HG02571 (cell line): ENCODE measurements at regions not wholly inside any gene's neighbourhood (a gene's known extent, or its start where the extent isn't known, plus 50 kb on each side); places are given as distances from the start of the nearest gene placed in this dataset.
"Not testable (repeated sequence)": the region's sequence is repeated elsewhere in the genome, so short reads cannot be mapped to it uniquely, and the experiment has no call there.

ENCODE experiments used
- ATAC-seq: cut with Tn5 transposase; IDR thresholded peaks from one replicate; pipeline ENCODE4 v1.9.1; 2021; ENCODE audit warnings: mild to moderate bottlenecking, moderate library complexity; ENCODE audit not compliant: unreplicated experiment

GRCh38 chr3:11739706-11740105 is 96.0 kb upstream of the VGLL4 start:
- no peak for ATAC-seq

DNA sequence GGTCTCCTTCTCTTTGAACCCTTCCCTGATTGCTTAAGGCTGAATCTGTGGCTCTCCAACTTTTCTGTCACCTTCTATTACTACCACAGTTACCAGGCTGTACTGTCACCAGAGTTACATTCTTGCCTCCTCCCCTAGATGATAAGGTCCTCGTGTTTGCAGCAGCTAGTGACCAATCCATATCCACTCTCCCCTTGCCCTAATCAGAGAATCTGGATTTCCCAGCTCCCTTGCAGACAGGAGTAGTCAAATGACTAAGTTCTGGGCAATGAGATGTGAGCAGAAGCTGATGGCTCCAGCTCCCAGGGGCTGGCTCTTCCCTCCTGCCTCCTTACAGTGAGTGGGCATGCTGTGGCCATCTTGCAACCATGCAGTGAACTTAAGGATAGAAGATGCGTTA is 95.4 kb upstream of the VGLL4 start:
- no peak for ATAC-seq

DNA sequence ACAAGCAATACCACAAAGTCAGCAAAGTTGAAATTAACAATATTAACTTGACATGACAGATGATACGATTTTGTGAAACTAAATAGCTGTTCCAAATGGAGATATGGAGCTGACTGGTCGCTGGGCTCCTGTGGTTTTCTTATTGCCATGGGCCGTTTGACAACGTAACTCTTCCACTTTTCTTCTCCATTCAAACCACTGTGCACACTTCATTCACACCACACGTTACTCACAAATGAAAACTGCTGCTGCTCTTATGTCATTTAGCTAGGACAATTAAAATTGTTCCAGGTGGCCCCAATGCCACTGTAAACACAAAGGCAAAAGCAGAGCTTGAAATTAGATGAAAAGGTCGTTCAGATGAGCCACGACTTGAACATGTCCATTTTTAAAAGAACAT is 94.0 kb upstream of the VGLL4 start:
- ATAC-seq, result no peak

- ATAC-seq, result no peak
Measured at GRCh38 chr3:11736136-11736833, 92.6 kb upstream of the VGLL4 start.

GRCh38 chr3:11735638-11736037 is 91.9 kb upstream of the VGLL4 start:
- no peak for ATAC-seq

- not testable (repeated sequence) for ATAC-seq
Measured at GRCh38 chr3:11735111-11735510, 91.4 kb upstream of the VGLL4 start.

DNA sequence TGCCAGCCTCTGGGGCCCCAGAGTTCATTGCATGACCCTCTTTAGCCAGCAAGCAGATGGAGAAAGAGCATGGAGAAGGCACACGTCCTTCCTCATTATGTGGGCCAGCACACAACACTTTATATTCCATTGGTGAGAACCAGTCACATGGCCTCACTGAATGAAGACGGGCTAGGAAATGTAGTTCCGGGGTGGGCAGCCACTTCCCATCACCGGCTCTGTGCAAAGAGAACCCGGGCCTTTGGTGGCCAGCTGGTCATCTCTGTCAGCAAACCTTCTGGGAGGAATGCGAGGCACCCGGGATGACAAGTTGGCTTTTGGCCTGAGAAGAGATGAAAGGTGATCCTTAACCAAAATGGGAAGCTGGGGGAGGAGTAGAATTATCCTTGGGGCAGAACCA is 90.2 kb upstream of the VGLL4 start:
- ATAC-seq, result no peak

DNA sequence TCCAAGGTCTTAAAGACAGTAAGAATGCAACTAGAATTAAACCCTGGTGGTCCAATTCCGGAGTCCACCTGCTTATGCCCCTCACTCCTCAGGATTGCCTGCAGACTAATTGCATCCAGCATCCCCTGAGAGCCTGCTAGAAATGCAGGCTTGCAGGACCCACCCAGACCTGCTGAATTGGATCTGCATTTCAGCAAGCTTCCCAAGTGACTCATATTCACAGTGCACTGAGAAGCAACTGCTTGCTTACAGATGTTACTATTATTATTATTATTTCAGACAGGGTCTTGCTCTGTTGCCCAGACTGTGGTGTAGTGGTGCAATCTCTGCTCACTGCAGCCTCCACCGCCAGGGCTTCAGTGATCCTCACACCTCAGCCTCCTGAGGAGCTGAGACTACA is 83.5 kb upstream of the VGLL4 start:
- no peak for ATAC-seq

DNA sequence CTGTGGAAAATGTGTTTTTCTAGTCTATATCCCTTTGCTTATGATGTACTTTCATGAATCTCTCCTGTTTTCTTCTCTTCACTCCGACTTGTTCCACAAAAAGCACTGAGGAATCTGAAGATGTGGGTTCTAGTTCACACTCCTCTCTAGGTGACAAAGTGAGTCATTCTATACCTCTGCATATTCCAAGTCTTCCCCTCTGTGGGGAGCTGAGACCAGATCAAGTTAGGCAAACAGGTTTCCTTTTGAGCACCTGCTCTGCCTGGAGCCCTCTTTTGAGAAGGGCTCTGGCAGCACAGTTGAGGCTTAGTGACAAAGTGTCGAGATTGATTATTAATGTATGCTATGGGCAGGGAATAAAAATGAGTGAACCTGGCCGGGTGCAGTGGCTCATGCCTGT is 82.4 kb upstream of the VGLL4 start:
- ATAC-seq, result no peak

DNA sequence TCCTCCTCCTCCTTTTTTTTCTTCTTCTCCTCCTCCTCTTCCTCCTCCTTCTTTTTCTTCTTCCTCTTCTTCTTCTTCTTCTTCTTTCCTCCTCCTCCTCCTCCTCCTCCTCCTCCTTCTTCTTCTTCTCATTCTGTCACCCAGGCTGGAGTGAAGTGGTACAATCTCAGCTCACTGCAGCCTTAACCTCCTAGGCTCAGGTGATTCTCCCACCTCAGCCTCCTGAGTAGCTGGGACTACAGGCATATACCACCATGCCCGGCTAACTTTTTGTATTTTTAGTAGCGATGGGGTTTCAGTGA is 81.6 kb upstream of the VGLL4 start:
- not testable (repeated sequence) for ATAC-seq

- ATAC-seq, result peak; percentile 45
Measured at GRCh38 chr3:11724615-11725339, 81.1 kb upstream of the VGLL4 start.

- ATAC-seq, result no peak
Measured at GRCh38 chr3:11721479-11721878, 77.8 kb upstream of the VGLL4 start.

- ATAC-seq, result no peak
Measured at GRCh38 chr3:11720917-11721411, 77.2 kb upstream of the VGLL4 start.

DNA sequence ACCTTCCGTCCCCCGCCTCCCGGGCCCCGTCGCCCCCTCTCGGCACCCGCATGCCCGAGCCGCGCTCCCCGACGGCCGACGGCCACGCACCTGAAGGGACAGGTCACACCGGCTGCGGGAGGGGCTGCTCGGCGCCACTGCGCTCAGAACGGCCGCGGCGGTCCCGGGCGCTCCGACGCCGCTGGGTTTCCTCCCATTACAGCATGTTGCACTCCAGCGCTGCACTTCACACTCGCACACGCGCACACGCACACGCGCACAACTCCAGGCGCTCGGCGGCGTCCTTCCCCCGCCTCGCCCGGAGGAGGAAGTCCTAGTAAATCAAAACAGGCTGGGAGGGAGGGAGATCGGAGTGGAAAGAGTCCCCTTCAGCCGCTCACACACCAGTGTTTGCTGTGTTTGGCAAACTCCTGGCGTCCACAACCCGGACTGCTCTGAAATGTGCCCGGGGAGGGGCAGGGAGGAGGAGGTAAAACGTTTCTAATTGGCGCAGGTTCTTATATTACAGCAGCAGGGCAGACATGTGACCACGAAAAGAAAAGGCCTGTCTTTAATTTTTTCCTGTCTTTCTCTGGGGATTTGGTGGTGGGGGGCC is 76.7 kb upstream of the VGLL4 start:
- ATAC-seq, result peak; percentile 29

DNA sequence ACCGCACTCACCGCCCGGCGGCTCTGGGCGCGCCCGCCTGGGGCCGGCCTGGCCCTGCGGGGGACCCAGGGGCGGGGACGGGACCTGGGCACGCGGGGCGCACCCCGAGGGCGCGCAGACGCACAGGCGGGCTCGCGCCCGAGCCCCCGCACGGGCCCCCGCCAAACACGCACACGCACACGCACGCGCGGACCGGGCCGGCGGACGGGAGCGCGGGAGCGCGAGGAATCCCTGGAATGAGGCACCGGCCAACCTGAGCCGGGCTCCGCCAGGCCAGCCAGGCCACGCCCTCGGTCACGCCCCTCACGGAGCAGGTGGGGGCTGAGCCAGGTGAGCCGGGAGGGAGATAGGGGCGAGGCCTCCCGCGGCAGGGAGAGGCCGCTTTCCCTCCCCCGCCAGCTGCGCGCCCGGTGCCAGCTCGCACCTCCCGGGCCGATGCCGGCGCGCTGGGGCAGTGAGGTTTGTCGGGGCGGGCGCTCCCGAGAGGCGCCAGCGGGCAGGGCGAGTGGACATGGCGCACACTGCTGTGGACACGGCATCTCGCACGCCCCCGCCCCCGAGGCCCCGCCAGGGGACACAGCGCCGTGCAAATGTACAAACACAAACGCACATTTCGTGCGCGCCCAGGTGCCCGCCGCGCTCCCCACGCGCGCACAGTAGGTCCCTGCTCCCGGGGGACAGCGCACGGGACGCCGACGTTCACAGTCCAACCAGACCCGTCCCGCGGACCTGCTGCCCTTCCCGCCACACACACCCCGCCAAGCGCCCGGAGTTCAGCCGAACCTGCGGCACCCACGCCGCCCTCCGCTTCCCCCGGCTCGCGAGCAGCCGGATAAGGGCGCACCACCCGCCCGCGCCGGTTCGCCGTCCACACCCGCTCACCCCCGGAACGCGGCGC is 75.9 kb upstream of the VGLL4 start:
- ATAC-seq, result peak; percentile 67

GRCh38 chr3:11718637-11719405 is 75.1 kb upstream of the VGLL4 start:
- peak; percentile 24 for ATAC-seq

DNA sequence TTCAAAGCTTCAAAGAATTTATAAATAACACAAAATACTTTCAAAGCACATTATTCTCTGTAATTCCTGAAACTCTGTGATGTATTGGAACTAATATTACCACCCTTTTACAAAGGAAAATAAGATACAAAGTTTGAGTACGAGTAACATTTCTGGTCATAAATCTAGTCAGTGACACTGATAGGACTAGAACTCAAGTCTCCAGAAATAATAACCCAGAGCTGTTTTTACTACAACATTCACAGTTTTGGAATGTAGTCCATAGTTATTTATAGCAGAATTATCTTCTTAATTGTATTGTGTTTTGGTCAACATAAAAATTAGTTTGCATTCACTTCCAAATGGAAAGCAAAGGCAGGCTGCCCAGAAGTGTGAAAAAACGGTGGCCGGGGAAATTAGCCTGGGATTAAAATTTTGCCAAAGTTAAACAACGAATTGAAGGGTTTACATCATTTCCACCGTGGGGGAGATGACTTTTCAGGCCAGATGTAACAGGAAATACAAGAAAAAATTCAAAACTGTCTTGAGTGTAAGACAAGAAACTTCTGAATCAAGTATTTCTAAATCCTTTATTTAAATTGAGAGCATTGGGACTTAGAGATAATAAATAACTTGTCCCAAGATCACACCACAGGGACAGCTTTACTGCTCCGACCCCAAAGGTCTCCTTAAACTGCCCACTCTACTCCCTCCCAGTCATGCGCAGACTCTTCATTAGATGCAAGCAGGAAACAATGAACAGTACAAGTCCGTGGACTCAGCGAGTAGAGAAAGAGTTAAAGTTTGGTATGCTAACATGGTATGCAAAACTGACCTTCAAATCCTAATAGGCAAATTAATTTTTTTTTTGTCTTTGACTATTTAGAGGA is 74.3 kb upstream of the VGLL4 start:
- ATAC-seq, result peak; percentile 4

DNA sequence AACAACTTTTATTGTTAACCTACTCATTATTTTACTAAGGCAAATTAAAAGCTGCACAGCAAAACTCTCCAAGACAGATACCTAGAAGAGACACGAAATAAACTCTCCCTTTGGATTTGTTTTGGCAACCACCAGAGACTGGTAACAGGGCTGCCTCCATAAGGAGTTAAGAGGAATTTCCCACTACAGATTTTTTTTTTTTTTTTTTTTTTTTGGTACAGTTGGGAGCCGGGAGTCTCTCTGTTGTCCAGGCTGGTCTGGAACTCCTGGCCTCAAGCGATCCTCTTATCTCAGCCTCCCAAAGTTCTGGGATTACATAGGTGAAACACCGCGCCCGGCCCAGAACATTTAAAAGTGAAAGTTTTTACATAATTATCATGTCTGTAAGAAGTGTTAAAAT is 73.6 kb upstream of the VGLL4 start:
- ATAC-seq, result no peak

- no peak for ATAC-seq
Measured at GRCh38 chr3:11716573-11717290, 73.0 kb upstream of the VGLL4 start.
